Endothelial cell of umbilical vein (primary cell): ENCODE measurements at regions not wholly inside any gene's neighbourhood (a gene's known extent, or its start where the extent isn't known, plus 50 kb on each side); places are given as distances from the start of the nearest gene placed in this dataset.

ENCODE experiments used
- BruUV-seq: library from RNA; stranded (reverse); fragments of 400-500 nt; replicated peaks from 2 replicates; lab custom pipeline; 2021; lab: Mats Ljungman, UMichigan
- CTCF ChIA-PET: fragments of 300-600, 350-600 bp; sonication (Branson Sonifier 250); formaldehyde crosslinking; loops from one replicate; lab custom pipeline; 2021; ENCODE audit warnings: antibody characterized with exemption, inconsistent platforms; lab: Charles Lee
- POLR2A ChIA-PET: fragments of 300-600, 350-600 bp; sonication (Branson Sonifier 250); formaldehyde crosslinking; loops from one replicate; lab custom pipeline; 2021; ENCODE audit warnings: antibody characterized with exemption, inconsistent platforms; lab: Charles Lee
- DNase-seq: peaks from one replicate; pipeline ENCODE4 v3.0.0-alpha.2; 2011; ENCODE audit warnings: low read depth, low spot score
- FAIRE-seq: peaks from 2 replicates; lab custom pipeline; 2011; peaks lifted over from hg19 to GRCh38; lab: Jason Lieb, UNC
- H2AFZ ChIP-seq: 2 replicates; pipeline ENCODE4 v1.6.0; 2012; ENCODE audit warnings: low read depth, low read length, control low read depth, inconsistent platforms
- H3K27ac ChIP-seq: 2 replicates; pipeline ENCODE4 v1.5.1; 2011; ENCODE audit warnings: low read depth, mild to moderate bottlenecking, control low read depth, low read length, moderate library complexity; ENCODE audit not compliant: insufficient read depth
- H3K27me3 ChIP-seq, 2 experiments: 2 replicates each; pipeline versions ENCODE4 v1.6.0 to v1.6.1; 2011; ENCODE audit warnings: low read length in 2 of 2, mixed read lengths in 1 of 2; ENCODE audit not compliant: control insufficient read depth in 2 of 2, insufficient read depth in 2 of 2
- H3K36me3 ChIP-seq, 2 experiments: 2 replicates in 1 of 2; 3 replicates in 1 of 2; pipeline ENCODE4 v1.5.1; 2011; ENCODE audit warnings: low read length in 2 of 2, mild to moderate bottlenecking in 1 of 2, moderate library complexity in 1 of 2; ENCODE audit not compliant: control insufficient read depth in 2 of 2, insufficient read depth in 2 of 2; ENCODE audit errors: extremely low read depth in 1 of 2
- H3K4me1 ChIP-seq: 3 replicates; pipeline ENCODE4 v1.5.1; 2011; ENCODE audit warnings: mild to moderate bottlenecking, low read length; ENCODE audit not compliant: control insufficient read depth, insufficient read depth; ENCODE audit errors: extremely low read depth
- H3K4me2 ChIP-seq: 2 replicates; pipeline ENCODE4 v1.6.1; 2011; ENCODE audit warnings: low read length, control low read depth, mixed read lengths; ENCODE audit not compliant: insufficient read depth
- H3K4me3 ChIP-seq, 3 experiments: fragments of 200-600 bp in 1 of 3; sonication (generic), shearing (Covaris generic) in 1 of 3; replicated peaks in 1 of 3; 2 replicates each; pipeline ENCODE4 v1.5.1; 2011 to 2016; ENCODE audit warnings: control low read depth in 3 of 3, low read length in 3 of 3, mild to moderate bottlenecking in 2 of 3, inconsistent platforms in 1 of 3, low read depth in 1 of 3, moderate library complexity in 1 of 3; ENCODE audit not compliant: insufficient read depth in 1 of 3
- H3K79me2 ChIP-seq: 2 replicates; pipeline ENCODE4 v1.6.0; 2012; ENCODE audit warnings: low read length, inconsistent platforms; ENCODE audit not compliant: control insufficient read depth, insufficient read depth
- H3K9ac ChIP-seq: replicated peaks from 2 replicates; pipeline ENCODE3; 2011; ENCODE audit warnings: low read length, control low read depth; ENCODE audit not compliant: insufficient read depth; ENCODE audit errors: extremely low read depth
- H3K9me1 ChIP-seq: replicated peaks from 3 replicates; pipeline ENCODE4 v1.6.0; 2011; ENCODE audit warnings: mild to moderate bottlenecking, low read length; ENCODE audit not compliant: control insufficient read depth, insufficient read depth; ENCODE audit errors: extremely low read depth
- H3K9me3 ChIP-seq: replicated peaks from 2 replicates; pipeline ENCODE4 v1.5.1; 2012; ENCODE audit warnings: low read length, inconsistent platforms; ENCODE audit not compliant: control insufficient read depth, insufficient read depth
- H4K20me1 ChIP-seq: replicated peaks from 2 replicates; pipeline ENCODE3; 2011; ENCODE audit warnings: mild to moderate bottlenecking, low read length; ENCODE audit not compliant: control insufficient read depth, insufficient read depth; ENCODE audit errors: extremely low read depth
- CTCF ChIP-seq, 2 donors: IDR thresholded peaks; 1 replicate in 1 of 2; 2 replicates in 1 of 2; pipeline ENCODE4 v1.5.1; 2011; ENCODE audit warnings: low read length in 2 of 2, mild to moderate bottlenecking in 2 of 2, moderate library complexity in 2 of 2, control low read depth in 1 of 2, inconsistent platforms in 1 of 2, low read depth in 1 of 2; ENCODE audit not compliant: insufficient read depth in 1 of 2; ENCODE audit errors: extremely low read depth in 1 of 2
- EZH2 ChIP-seq: IDR thresholded peaks from 2 replicates; pipeline ENCODE4 v1.6.1; 2012; ENCODE audit warnings: borderline replicate concordance, low read depth, mild to moderate bottlenecking, moderate library complexity, low read length, inconsistent platforms; ENCODE audit not compliant: severe bottlenecking
- FOS ChIP-seq: IDR thresholded peaks from 2 replicates; pipeline ENCODE4 v1.6.1; 2011; ENCODE audit warnings: mild to moderate bottlenecking, low read length, moderate library complexity, borderline replicate concordance; ENCODE audit not compliant: insufficient read depth
- GATA2 ChIP-seq: IDR thresholded peaks from 2 replicates; pipeline ENCODE4 v1.7.0; 2011; ENCODE audit warnings: low read depth, mild to moderate bottlenecking, moderate library complexity, mixed read lengths, low read length; ENCODE audit not compliant: insufficient read length, insufficient read depth
- JUN ChIP-seq: IDR thresholded peaks from 2 replicates; pipeline ENCODE4 v1.6.1; 2011; ENCODE audit warnings: borderline replicate concordance, low read depth; ENCODE audit not compliant: insufficient read length, insufficient read depth
- MAX ChIP-seq: IDR thresholded peaks from 2 replicates; pipeline ENCODE4 v1.6.1; 2011; ENCODE audit not compliant: insufficient read depth, insufficient read length
- MYC ChIP-seq: IDR thresholded peaks from one replicate; pipeline ENCODE4 v1.6.1; 2011; ENCODE audit warnings: mild to moderate bottlenecking, low read depth, low read length
- POLR2A ChIP-seq: IDR thresholded peaks from 2 replicates; pipeline ENCODE4 v1.6.1; 2012; ENCODE audit warnings: low read depth, mild to moderate bottlenecking, control low read depth, low read length
- POLR2AphosphoS5 ChIP-seq: IDR thresholded peaks from 2 replicates; pipeline ENCODE4 v1.6.1; 2012; ENCODE audit warnings: low read depth, mild to moderate bottlenecking, control low read depth, low read length, moderate library complexity; ENCODE audit not compliant: insufficient read depth
- dilution Hi-C: fragments of 300-500 bp; cut with MboI; formaldehyde crosslinking; loops from one replicate; pipeline ENCODE4 v1.15.0; 2019; ENCODE audit warnings: low sequenced_read_pairs; ENCODE audit not compliant: extremely low pct_ligation_motif_present
- intact Hi-C: fragments of 100-400 bp; cut with micrococcal nuclease; formaldehyde crosslinking; loops from one replicate; pipeline ENCODE4 v1.10.0; 2022

DNA sequence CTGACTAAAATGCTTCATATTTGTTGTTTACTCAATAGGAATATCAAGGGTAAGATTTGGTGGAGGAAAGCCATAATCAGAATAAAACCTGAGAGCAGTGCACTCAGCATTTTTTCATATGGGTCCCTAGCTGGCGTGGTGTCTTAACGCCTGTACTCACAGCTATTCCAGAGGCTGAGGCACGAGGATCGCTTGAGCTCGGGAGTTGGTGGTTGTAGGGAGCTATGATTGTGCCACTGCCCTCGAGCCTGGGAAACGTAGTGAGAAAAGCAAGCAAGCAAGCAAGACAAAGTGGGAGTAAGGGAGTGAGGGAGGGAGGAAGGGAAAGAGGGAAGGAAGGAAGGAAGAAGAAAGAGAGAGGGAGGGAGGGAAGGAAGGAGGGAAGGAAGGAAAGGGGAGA is 242.5 kb downstream of the OR4C45 start:
- intact Hi-C loops (no loop called here), dilution Hi-C loops (no loop called here)
- no peak for FAIRE-seq
- BruUV-seq = no TSS peak
- ChIA-PET CTCF (no interaction called here), POLR2A (no interaction called here)
- H3K27ac ChIP-seq = no peak overlapping the region
- no peak overlapping the region for H2AFZ ChIP-seq
- peaks cover 2% of the 10 kb centered on the region for H3K9me3 ChIP-seq
- no peak for TF ChIP-seq MAX
- TF ChIP-seq EZH2 = no peak
- TF ChIP-seq POLR2A = no peak
- no peak for TF ChIP-seq CTCF (IDR thresholded peaks at IDR 0.05; ENCODE audit: extremely low read depth in 1 of 2, insufficient read depth in 1 of 2, low read depth in 1 of 2, low read length in 2 of 2)
- no peak for TF ChIP-seq POLR2AphosphoS5
- no peak for TF ChIP-seq JUN
- TF ChIP-seq MYC = no peak
- no peak for TF ChIP-seq FOS
- no peak for TF ChIP-seq GATA2
- H3K4me1 ChIP-seq = no peaks in the 10 kb centered on the region
- H3K9ac ChIP-seq = no peak overlapping the region
- no peak overlapping the region for H3K4me3 ChIP-seq
- H3K27me3 ChIP-seq = no peaks in the 10 kb centered on the region
- no peak for DNase-seq
- H3K4me2 ChIP-seq = no peak overlapping the region
- no peaks in the 10 kb centered on the region for H3K36me3 ChIP-seq
- H4K20me1 ChIP-seq = no peaks in the 10 kb centered on the region
- H3K9me1 ChIP-seq = no peaks in the 10 kb centered on the region
- H3K79me2 ChIP-seq = no peaks in the 10 kb centered on the region
